HG03039 (cell line): ENCODE measurements at regions not wholly inside any gene's neighbourhood (a gene's known extent, or its start where the extent isn't known, plus 50 kb on each side); places are given as distances from the start of the nearest gene placed in this dataset.
A peak's percentile ranks its signal among the peaks of the same experiment; 100 is the strongest.

Experiments used
- ATAC-seq: cut with Tn5 transposase; IDR thresholded peaks from one replicate; pipeline ENCODE4 v1.9.1; 2021; ENCODE audit warnings: mild to moderate bottlenecking, moderate library complexity; ENCODE audit not compliant: unreplicated experiment

DNA sequence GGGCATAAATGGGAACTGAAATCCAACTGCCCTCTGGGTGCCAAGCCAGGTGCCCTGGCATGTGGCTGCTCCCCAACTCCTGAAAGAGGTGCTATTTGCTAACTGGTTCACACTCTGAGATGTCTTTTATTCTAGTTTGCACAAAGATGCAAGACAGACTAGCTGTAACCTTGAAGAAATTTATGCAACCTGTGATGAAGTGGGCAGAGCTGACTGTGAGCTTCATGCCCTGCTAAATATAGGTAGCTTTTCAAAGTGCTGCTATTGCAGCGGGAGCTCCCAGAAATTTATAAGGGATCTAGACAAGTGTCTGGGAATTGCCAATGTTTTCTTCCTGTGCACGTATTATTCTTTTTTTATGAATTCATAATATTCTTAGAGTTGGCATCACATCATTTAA lies 517.5 kb downstream of the RNF144B start:
- ATAC-seq: no peak

DNA sequence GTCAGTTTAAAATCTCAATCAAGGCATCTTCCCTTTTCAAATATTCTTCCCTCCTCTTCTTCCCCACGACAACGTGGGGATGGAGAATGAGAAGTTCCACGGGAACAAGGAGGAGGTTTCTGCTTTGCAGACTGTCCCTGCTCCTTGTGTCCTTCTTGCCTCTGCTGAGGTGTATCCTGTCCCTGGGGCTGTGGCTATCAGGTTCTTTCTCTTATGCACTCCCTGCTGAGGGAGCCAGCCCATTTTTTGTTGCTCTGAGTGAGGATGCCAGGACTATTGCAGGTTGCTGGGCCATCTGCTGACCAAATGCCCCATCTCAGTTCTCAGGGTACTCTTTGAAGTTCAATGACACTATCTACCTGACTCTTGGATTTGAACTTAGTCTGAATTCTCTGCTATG lies 533.6 kb downstream of the RNF144B start:
- no peak for ATAC-seq

DNA sequence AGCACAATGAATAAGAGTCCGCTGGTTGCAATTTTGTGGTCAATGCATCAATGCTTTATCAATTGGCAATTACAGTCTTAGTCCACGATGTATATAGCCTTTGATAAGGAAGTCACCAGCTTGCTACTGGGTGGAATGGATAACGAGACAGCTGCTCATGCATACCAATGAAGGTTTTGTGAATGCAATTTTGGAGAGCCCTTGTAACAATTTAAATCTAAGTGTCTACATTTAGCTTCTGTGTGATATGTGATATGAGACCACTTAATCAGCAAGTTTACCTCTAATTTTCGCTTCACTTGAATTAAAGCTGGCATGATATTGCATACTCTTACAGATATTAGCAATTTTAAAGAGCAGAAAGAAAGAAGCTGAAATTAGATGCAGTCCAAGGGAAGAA lies 543.9 kb downstream of the RNF144B start:
- no peak for ATAC-seq

DNA sequence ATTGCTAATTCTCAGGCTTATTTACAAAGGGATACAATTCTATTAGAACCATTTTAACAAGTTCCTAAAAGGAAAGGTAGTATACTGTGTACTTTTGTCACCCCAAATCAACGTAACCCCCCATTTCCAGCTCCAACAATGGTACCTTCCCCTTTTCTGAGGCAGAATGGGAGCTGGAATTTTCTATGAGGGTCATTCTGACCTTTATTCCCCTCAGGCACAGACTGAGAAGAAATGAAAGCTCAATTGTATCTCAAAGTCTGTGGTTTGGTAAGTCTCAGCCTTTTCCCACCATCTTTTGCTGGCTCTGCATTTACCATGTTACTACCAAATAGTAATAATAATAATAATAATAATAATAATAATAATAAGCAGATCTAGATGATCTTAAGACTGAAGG lies 571.0 kb downstream of the RNF144B start:
- no peak for ATAC-seq

DNA sequence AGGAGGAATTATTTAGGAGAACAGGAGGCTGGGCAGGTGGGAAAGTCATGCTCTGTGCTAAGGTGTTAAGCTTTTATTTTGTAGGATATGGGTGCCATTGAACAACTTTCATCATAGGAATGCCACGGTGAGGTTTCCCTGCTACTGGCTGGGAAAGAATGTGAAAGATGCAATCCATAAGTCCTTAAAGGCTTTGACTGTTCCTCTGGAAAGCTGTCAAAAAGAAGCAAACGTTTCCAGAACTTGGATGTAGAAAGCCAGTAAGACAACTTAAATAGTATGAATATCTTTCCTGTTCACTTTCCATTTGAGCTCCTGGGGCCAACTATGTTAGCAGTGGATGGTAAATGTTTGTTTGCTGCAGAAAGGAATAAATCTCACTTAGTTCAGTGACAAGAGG lies 574.4 kb downstream of the RNF144B start:
- no peak for ATAC-seq

DNA sequence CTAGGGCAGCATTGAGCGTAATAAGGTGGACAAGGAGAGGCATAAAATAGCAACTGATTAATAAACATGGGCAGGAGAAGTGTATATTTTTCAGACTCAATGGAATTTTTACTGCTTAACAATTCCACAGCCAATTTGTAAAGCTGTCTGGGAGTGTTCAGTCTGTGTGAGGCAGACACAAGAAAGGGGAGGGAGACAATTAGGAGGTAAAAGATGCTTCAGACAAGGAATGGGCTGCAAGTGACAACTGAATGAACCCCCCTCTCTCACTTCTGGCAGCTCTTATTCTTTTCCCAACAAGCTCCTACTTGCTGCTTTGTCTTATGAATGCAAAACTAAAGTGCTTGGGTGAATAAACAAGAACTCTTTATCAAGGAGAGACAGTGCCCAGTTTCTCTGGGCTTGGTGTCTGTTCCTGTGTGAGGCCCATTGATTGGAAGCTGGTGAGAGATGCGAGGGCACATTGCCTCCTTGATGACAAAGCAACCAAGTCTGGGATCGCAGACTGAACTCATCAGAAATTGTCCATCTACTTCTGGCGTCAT lies 575.3 kb downstream of the RNF144B start:
- no peak for ATAC-seq

DNA sequence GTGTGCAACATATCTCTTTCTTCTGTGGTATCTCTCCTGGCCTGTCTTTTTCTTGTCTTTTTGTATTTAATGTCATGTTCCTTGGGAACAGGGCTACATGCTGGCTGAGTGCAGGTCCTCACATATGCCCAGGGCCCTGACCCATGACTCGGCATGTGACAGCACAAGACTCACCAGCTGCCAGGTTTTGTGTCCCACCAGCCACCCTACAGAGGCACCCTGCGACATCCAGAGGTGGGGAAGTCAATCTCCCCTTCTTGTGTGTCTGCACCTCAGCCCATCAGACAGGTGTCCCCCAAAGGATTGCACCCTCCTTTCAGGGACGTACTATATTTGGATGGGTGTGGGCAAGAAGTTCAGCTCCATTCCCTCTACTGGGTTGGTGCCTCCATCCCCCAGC lies 576.3 kb downstream of the RNF144B start:
- ATAC-seq: no peak

DNA sequence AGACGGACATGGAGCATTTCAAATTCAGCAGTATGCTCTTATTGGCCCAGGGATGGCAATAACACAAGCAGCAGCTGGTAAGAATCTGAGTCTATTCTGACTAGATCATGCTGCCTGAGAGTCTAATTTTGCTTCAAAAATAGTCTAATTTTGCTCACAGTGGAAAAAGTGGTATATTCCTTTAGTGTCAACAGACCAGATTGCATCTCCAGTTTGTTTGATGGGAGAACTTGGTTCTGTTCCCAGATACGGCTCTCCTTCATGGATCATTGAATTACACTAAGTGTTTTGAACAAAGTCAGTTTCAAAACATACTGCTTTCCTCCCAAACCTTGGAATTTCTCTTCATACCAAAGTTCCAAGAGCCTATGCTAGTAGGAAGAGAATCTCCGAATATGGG lies 586.1 kb downstream of the RNF144B start:
- no peak for ATAC-seq

DNA sequence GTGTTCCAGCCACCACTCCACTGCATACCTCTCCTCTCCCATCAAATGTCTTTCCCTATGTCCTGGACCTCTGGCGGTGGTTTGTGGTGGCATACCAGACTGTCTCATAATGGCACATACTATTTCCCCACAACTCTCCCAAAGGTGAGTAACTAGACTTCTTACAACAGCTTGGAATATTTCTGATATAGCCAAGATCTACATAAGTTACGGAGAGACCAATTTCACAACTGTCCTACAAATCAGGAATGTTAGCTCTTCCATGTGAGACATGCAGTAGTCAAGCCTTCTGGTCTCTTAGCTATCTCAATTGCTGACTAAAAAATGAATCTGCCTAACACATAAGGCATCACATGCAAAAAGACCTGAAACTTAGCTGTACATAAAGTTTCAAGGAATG lies 588.9 kb downstream of the RNF144B start:
- no peak for ATAC-seq

DNA sequence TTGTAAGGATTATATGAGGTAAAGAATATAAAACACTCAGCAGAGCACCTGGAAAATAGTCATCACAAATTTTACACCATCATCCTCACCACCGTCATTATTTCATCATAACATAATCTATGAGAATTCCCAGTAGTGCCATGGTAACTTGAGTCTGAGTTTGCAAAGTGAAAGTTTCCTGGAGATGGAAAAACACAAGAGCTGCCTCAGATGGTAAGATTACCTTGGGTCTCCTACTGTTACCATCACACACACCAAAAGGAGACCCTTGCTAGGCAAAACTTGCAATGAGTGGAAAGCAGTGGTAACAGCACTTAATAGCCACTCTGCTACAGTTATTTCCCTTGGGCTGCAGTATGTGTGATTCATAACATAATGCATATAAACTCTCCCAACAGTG lies 589.8 kb downstream of the RNF144B start:
- ATAC-seq: no peak

DNA sequence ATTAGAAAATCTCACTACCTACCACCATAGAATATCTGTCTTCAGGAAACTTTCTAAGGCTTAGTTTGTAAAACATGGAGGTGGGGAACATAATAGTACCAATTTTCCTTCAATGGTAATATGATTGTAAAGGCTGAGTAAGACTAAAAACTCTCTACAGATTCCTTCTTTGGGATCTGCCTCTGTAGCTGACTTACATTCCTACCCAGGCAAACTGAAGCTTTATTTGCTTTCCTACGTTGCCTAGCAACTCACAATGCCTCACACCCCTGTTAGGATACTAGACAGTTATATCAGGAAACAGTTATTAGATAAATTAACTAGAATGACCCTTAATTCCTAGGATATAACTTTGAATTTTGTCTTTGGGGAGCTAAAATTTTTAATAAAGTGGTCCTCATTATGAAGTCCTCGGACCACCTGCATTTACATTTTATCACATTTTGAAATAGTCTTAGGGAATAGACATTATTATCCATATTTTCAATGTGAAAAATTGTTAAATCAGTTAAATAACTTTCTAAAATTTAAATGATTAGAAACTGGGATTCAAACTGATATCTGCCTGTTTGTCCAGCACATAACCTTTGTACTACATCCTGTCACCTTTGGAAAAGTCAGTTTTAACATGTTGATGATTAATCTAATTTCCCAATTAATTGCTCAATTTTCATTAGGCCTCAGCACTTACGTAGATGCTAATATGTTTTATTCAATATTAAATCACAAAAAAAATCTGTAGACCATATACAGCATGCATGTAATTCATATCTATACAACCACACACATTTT lies 591.4 kb downstream of the RNF144B start:
- ATAC-seq: no peak

DNA sequence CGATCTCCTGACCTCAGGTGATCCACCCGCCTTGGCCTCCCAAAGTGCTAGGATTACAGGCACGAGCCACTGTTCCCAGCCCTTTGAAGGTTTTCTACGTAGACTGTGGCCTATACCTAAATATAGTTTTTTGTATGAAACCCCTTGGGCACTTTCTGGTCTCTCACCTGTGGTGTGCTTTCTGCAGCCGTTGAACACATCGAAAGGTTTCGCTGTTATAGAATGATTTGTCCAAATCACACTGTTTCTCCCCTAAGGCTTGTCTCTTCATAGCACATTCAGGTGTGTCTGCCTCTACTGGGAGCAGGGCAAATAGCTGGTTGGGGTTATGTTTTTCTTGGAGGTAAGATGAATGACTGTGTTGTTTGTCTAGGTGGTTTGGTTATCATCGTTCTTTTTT lies 597.9 kb downstream of the RNF144B start:
- ATAC-seq: no peak

DNA sequence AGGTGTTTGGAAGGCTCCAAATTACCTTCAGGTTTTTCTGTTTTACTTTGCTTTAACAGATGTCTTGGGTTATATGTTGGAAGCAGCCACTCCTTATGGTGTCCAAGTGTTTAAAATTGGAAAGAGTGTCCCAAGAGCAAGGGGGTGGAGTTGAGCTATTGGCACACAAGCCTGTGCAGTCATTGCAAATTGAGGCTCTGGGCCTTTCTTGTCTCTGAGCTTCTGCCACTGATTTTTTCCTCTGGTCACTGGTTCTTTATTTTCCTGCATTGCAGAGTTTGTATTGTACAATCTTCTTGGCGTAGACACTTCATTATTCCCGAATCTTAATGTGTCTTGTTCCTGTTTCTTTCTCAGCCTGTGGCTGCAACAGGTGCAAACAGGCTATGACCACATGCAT lies 598.8 kb downstream of the RNF144B start:
- ATAC-seq: no peak

DNA sequence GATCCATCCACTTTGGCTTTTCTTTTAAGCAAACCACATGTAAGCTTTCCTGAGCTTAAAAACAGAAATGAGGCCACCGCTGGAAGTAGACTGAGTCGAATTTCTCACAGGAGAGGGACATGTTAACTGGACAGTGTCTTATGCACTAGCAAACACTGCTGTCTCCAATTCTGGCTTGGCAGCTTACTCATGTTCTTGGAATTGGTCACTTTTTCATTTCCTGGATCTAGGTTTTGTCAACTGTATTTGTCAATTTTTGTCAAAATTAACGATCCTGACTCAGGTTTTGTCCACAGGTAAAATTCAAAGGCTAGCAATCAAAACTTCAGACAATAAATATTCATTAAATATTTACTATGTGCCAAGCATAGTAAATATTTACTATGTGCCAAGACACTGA lies 601.5 kb downstream of the RNF144B start:
- no peak for ATAC-seq

DNA sequence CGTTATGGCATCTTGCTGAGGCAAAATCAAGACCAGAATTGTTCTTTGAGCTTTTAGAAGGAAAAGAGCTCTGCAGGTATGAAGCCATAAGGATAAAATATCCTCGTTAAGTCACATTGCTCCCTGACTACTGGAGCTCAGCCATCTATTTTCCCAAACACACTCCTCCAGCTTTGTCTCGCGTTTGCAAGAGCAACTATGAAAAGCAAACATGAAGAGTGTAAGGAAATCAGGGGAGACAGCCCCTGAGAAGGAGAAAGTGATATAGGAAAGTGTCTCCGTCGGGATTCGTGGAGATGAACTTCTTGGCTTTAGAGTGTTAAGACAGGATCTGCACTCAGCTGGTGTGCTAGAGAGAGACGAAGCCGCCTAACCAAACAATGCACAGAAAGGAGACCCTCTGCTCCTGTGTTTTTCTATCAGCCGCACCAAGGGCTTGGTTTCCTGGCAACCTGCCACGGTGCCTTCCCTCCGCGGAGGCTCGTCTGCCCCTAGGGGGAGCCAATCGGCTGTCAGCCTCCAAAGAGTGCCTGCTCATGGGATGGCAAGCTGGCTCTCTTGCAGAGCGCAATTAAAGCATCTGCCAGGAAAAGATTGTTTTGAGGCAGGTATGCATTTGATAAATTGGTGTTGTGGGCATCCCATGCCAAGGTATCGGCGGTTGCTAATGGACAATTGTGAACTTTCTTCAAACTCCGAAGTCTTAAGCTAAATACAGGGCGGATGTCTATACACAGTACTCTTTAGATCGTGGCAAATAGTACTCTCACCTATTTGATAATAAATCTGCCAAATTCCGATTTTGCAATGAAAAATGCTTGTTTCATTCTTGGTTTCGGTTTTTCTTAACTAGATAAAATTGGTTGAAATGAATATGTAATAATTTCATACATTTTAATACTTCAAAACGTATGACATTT lies 603.2 kb downstream of the RNF144B start:
- peak; percentile 78 for ATAC-seq

DNA sequence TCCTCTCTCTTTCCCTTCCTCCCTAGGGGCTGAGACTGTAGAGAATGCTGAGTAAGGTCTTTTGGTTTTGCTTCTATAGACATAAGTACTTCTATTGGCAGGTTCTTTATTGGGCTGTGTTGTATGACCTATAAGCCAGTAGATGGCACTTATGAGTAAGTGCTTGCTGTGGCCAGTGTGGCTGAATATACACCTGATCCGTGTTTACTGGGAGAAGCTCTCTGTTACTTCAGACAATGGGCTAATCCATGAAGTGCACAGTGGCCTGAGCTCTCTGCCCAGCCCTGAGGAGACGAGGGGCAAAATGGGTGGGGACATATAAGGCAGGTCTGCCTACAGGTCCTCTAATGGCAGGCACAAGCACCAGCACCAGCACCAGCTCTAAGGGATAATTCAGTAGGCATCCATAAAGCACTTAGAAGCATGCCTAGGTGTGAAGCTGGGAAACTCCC lies 610.3 kb downstream of the RNF144B start:
- peak; percentile 89 for ATAC-seq

DNA sequence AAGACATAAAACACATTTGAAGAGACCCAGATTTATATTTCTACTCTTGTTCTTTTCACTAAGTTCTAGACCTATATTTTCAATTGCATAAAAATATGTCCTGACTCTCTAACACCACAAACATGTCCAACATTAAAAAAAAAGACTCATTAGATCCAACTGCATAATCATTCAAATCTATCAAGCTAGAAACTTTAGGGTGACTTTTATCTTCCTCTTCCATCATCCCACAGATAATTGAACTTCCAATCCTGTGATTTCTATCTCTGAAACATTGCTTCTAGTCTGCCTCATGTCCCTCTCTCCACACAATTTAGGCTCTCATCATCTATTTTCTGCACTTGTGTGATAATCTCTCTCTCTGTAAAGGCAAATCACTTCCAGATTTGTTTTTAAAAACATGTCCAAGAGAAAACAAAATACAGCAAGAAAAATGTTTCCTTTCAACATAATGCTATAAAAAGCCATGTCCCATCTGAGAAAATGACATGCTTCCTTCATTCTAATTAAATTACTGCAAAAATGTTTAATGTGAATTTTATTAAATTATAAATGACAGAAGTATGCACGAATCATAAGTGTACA lies 615.9 kb downstream of the RNF144B start:
- no peak for ATAC-seq

DNA sequence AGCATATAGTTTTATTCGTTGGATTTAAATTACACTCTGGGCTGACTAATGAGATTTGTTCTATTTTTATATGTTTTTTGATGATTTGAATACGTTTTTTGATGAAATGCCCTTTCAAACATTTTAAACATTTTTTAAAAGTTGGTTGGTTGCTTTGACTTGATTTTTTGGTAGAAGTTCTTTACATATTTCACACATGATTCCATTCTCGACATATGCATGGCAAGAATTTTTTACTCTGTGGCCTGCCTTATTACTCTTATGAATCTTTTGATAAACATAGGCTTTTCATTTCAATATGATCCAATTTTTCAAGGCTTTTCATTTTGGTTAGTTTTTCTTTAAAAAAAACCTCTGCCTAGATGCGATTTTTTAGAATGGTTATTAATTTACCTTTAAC lies 617.0 kb downstream of the RNF144B start:
- no peak for ATAC-seq

DNA sequence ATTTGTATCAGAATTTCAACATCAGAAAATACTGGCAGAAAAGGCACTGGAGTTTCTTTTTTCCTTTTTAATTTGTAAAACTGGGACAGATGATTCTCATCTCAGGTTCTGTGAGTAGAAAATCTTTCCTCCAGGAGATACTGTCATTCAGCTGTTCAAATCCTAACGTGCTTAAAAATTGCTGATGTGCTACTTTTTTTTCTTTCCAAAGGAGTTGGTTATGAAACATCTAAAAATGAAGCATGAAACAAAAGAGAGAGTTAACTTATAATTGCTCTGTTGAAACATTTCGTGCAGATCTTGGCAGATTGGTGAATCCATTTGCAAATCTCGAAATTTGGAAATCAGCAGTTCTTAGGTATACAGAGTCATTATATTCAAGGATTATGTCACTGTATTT lies 622.6 kb downstream of the RNF144B start:
- ATAC-seq: no peak

DNA sequence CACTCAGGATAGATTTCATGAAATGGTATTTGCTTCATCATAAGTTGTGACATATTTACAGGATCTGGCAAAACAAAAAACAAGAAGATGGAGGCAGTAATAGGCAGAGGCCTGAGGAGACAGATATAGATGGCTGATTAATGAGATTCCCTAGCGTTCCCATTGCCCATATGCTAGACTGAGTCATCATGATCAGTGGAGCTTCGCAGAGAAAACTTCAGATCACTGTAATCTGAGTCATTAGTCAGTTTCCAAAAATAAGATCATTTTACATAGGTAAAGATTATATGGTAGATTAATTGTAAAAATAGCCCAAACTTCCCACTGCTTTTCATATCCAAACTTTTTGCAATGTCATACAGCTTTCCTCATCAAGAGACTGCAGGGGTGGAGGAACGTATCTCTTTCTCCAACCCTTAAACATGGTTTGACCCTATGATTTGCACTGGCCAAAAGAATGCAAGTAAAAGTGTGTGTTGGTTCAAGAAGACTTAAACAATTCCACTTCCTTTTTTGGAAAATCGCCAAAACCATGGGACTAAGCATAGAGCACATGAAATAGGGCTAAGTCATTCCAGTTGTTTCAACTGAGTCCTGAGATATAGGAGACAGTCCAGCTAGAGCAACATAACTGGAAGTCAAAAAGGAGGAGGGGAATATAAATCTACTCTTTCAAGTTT lies 626.0 kb downstream of the RNF144B start:
- ATAC-seq: no peak

DNA sequence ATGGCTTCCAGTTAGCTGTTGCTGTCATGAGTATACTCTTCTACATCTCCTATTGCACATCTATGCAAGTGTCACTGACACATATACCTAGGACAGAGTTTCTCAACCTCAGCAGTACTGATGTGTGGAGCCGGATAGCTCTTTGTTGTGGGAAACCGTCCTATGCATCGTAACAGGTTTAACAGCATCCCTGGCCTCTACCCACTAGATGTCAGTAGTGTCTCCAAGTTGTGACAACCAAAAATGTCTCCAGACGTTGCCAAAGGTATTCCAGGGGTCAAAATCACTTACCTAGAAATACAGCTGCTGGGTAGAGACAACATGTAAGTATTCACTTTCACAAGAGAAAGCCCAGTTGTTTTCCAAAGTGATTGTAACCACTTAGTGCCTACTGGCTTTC lies 637.6 kb downstream of the RNF144B start:
- no peak for ATAC-seq
